ENCODE measurements at regions not wholly inside any gene's neighbourhood (a gene's known extent, or its start where the extent isn't known, plus 50 kb on each side); places are given as distances from the start of the nearest gene placed in this dataset.

DNA sequence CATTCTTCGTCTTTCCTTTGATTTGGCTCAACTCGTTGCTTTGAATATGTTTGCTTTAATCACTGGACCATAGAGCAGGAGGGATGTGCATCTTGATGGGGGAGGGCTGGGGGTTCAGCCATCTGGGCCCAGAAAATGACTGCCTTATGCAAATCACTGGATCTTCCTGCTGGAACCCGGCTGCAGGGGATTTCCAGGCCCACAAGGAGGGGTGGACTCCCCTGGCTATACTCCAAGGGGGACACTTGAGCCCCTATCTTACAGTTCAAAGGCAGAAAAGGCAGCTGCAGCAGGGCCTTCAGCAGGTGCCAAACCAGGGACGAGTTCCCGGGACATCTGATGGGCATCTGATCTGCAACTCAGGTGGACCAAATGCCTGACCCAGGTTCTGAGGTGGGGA, 122.5 kb downstream of the DICER1 start:
- no peak for DNase-seq

DNA sequence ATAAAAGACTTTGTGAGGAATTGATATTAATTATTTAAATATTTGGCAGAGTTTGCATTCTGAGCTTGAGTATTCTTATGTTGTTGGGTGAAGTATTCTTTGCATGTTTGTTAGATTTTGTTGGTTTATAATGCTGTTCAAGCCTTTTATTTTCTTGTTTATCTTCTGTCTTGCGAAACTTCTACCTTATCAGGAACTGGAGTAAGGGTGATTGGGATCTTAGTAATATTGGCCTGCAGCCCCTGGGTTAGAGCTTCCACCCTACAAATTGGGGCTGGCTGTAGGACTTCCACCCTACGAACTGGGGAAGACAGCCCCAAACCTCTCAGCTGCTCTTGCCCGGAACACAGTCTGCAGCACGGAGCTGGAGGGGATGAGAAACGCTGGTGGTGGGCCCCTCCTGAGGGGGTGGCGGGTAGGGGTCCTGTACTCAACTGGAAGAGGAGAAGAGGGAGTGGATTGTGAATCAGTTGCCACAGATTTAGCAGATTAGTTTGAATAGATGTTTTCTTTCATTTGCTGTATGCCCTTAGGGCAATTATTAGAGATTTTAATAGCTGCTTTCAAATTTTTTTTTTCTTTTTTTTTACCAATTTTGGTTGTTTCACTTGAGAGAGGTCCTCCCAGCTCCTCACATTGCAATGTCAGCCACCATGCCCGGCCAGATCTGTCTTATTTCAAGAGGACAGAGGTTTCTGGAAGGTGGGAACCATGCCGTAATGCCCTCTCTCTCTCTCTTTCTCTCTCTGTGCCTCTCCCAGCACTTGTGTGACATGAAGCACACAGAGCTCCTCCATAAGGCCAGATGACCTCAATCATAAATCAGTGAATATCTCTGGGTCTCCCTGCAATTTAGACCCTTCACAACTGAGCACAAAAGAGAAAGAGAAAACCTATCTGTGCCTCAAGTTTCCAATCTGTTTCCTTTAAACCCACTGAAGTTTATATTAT, 123.4 kb downstream of the DICER1 start:
- DNase-seq: no peak

DNA sequence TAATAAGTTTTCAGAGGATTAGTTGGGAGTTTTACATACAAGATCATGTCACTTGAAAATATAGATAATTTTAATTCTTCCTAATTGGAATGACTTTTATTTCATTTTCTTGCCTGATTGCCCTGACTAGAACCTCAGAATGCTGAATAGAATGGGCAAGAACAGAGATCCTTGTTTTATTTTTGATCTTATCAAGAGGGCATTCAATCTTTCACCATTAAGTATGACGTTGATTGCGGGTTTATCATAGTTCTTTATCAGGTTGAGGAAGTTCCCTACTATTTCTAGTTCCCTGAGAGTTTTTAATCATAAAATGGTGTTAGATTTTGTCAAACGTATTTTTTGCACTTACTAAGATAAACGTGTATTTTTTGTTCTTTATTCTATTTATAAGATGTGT, 124.3 kb downstream of the DICER1 start:
- no peak for DNase-seq

DNA sequence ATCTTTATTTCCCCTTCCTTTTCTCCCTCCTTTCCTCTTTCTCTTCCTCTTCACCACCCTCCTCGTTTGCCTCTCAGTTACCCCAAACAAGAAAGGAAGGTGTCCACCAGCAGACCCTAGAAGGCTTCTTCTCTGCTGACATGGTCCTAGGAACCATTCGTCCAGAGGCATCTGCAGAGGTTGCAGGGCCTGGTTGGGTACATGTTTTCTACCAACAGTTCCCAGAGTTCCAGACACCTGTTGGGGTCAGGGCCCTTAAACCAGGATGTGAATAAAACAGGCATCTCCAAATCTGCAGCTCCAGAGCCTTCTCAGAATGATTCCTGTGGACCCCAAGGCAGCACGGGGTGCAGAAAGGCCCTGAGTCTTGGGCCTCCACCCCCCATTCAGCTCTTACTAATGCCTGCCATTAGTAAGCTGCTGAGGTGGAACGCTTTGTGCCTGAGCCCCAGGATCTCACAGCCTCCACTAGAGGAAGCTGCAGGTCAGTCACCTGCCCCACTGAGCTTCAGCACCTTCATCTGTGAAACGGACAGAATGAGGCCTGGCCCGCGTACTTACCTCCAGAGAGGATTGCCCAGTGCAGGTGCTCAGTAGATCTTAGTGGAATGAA, 130.4 kb downstream of the DICER1 start:
- no peak for DNase-seq

DNA sequence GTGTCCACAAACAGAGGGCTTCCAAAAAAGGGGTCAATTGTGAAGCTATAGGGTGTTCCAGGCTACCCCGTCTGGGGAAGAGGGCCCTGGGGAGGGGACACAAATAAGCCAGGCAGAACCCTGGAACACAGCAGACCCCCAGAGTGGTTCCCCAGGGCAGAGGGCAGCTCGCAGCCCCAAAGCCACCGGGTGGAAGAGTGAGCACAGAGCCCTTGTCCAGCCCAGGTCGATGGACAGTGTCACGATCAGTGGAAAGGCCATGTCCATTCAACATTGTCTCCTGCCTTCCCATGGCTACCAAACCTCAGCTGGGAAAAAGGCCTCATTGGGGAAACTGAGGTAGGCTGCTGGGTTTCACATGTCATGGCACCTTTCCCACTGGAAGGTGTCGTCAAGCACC, 131.4 kb downstream of the DICER1 start:
- no peak for DNase-seq

DNA sequence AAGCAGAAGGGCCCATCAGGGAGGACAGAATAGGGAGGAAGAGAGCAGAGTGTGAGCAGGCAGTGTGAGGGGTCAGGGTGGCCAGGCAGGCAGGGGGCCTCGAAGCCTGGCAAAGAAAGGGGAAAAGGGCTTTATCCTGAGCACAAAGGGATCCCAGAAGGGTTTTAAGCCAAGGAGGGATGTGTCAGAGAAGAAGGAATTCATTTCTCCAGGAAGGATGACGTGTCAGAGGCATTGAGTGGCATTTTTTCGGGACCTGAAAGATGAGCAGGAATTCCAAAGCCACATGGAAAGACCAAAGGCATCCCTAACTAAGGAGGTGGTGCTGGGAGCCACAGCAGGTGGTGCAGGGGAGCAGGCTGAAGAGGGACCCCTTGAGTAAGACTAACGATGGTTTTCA, 132.1 kb downstream of the DICER1 start:
- DNase-seq: no peak

DNA sequence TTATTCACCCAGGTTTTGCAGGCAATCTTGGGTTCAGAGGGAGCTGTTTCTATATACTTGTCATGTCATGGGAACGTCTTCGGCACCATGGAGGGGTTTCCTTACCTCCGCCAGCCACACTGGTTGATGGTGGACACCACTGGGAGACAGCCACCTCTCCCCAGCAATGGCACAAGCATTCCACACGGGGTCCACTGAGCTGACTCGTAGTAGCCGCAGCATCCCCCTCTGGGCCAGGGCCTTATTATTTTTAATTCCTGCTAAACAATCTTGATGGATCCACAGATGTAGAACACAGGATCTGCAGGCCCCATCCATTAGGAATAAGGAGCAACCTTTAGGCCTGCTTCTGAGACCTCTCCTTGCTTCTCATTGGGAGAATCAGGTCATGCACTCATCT, 132.9 kb downstream of the DICER1 start:
- no peak for DNase-seq

DNA sequence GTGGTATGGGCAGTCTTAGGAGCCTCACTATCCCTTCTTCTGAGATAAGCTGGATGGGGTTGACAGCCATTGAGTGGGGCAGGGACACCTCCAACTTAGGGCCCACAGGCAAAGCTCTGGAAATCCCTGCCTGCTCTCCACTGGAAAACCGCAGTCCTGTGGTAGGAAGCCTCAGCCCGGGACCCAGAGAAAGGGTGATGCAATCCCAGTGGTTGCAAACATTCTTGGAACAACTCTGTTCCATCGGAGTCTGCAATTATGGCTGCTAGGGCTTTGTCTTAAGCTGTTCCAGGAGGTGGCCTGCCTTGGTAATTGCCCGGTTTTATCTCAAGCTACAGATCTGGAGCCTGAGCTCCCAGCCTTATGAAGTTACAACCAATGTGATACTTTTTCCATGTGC, 133.4 kb downstream of the DICER1 start:
- no peak for DNase-seq

DNA sequence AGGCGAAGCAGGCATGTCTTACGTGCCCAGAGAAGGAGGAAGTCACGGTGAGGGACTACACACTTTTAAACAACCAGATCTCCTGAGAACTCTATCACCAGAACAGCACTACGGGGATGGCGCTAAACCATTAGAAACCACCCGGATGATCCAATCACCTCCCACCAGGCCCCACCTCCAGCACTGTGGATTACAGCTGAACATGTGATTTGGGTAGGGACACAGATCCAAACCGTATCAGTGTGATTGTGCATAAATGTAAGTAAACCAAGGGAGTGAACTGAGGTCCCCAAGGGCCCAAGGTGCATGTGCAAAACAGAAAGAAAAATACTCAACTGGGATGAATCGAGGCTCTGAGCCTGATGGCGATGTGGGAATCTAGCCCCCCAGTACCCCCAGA, 134.2 kb downstream of the DICER1 start:
- no peak for DNase-seq

DNA sequence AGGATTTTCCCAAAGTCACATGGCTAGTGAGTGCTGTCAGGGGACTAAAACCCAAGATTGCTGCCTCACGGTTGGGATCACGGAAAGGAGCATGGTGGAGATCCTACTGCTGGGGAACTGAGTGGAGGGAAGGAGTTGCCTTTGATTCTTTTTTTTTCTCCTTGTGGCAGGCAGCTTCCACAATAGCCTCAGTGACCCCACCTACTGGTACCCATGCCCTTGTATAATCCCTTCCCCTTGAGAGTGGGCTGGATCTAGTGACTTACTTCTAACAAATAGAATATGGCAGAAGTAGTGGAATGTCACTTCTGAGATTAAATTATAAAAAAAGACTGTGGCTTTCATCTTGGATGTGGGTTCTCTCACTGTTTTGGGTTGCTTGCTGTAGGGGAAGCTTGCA, 135.7 kb downstream of the DICER1 start:
- peak; percentile 18 for DNase-seq

DNA sequence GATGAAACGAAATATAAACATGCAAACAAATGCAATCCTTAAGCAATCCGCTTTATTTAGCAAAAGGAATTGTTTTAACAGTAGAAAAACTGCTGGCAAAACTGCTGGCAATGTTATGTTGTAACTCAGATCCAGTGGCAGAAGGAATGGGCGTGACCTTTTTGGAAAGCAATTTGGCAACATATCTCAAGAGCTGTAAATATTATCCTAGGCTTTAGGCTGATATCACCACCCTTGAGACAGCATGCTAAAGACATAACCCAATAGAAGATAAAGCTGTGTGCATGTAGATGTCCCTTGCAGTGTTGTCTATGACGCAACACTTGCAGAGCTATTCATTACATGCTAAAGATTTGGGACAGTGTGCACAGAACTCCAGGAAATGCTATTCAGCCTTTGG, 138.5 kb downstream of the DICER1 start:
- DNase-seq: no peak

DNA sequence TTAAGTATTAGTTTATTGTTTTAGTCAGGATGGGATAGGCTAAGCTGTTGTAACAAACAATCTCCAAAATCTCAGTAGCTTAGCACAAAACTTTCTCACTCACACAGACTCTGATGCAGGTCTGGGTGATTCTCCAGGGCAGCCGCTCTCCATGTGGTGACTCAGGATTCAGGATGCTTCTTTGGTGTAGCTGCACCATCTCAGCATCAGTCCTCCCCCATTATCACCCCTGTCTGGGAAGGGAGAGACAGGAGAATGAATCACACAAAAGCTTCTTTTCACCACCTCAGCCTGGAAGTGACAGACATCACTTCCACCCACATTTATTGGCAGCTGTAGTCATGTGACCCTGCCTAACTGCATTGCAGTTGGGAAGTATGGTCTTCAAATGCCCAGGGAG, 142.3 kb downstream of the DICER1 start:
- no peak for DNase-seq

DNA sequence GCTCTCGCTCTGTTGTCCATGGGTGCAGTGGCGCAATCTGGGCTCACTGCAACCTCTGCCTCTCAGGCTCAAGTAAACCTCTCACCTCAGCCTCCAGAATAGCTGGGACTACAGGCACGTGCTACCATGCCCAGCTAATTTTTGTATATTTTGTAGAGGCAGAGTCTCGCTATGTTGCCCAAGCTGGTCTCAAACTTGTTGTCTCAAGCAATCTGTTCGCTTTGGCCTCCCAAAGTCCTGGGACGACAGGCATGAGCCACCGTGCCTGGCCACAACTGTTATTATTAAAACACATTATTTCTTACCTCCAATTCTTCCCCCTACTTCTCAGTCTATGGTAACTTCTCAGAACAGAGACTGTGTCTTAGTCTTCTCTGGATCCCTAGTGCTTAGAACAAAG, 143.3 kb downstream of the DICER1 start:
- DNase-seq: no peak

DNA sequence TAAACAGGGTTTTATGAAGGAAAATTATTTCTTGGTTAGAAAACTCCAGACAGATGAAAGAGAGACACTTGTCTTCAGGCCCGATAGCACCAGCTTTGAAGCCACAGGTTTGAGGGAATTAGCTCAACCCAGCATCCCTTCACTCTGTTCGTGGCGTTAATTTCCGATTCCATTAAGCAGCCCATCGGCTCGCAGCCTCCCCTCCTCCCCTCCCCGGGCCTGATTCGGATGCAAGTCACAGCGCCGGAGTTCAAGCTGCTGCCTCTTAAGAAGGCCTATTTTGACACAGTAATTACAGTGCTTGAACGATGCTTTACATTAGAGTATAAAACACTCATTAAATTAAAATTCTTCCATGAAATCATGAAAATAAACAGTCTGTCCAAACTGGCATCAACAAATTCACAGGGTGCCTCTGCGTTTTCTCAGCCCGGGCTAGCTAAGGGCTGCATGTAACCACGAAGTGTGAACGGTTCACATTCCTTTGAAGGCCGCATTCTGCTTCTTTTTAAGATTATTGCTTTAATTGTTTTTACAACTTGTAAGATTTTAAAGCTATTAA, 145.8 kb downstream of the DICER1 start:
- peak; percentile 54 for DNase-seq

DNA sequence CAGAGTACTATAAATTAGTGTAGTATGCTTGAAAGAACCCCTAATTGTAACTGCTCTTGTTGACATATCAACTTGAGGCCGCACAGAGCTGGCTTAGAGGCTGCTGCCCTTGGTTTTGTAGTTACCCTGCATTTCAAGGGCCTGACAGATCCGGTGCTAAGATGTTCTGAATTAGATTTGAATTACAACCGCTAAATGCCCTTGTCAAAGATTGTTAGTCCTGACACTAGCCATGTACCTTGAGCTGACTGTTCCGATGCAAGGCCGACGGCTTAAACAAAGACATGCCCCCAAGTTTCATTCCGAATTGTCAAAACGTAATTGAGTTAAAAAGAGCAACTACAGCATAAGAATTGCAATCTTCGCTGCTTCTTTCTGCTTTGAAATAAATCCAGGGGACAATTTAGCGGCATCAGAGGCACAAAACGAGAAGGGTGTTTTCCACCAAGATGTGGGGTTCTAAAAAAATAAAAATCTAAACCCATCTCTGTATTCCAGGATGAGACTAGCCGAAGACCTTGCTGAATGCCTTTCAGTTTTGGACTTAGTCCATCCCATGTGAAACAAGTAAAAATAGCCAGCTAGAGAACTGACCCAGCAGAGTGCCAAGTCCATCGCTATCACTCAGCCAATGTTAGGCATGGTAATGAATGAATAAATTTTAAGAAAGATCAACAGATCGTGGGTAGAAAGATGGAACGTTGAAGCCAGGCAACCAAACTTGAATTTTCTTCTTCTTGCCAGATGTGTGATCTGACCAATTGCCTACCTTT, 148.7 kb downstream of the DICER1 start:
- no peak for DNase-seq

DNA sequence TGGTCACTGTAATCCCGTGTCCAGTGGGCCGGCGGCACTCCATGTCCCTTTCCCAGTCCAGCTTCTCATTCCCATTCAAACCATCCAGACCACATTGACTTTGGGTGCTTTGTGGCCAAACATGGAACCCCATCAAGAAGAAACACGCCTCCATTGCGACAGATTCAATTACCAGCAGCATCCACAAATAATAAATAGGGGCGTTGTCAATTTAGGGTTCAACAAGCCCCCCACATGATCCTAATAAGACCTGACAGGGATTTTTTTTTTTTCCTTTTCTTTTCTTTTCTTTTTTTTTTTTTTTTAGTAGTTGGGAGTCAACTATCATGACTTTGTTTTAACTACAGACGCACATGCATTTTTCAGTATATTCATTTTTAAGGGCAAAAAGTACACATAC, 149.4 kb downstream of the DICER1 start:
- no peak for DNase-seq

DNA sequence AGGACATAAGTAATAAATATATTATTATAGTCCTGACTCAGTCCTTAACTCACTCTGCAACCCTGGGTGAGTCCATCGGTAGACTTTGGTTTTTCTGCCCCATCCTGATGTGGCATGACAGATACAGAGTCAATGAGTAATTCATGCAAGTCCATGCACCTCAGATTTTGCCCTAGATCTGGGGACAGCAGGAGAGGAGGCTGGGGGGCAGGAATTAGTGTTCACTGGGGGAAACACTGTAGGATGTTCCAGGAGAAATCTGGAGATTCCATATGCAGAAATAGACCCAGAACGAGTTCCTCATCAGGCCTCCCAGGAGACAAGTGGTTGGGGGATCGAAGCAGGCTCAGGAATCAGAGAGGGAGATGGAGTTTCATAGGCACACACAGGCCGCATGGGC, 150.8 kb downstream of the DICER1 start:
- no peak for DNase-seq

DNA sequence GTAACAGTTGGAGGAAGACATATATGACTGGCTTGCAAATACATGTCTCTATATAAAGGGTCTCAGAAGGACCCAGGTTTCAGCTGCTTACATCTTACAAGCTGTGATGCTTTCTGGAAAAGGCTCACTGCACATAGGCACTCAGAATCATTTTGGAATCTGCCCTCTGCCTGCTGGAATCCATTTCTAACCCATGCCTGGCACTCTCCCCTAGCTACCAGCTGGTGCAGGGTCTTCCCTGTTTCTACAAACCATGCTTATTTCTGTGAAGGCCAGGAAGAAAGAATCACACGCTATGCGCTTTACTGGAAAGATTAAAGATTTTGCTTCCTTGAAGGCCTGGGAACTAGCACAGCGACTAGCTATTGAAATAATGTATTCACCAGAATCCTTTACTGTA, 151.3 kb downstream of the DICER1 start:
- DNase-seq: no peak

DNA sequence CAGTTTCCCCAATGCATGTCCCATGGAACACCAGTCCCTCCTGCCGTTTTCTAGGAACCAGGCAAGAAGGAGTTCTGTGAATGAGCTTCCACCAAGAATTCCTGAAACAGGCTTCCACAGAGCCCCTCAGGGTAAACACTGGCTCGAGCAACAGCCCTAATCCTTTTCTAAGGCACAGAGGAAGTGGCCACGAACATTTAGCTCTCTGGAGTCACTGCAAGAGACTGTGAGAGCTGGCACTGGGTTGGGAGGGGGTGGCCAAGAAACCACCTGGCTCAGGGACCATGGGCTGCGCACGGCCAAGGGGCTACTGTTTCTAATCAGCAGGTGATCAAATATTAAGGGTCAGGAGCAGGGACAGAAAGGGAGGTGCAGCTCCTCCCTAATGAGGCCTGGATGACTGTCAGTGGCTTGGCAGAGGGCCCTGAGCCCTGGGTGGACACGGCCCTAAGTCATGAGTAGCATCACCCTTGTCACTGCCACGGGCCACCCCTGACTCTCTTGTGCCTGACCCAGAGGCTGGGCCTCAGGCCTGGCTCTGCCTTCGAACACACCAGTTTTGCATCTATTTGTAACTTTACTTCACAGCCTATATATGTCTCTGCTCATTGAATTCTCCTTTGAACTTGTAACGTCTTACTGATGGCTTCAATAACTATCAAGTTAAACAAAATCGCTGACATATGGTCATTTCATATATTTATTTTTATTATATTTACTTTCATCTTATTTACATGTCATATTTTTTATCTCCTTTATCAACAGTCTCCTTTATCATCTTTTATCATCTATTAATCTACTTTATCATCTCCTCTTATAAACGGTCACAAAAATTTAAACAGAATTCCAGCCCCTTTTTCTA, 154.0 kb downstream of the DICER1 start:
- no peak for DNase-seq

DNA sequence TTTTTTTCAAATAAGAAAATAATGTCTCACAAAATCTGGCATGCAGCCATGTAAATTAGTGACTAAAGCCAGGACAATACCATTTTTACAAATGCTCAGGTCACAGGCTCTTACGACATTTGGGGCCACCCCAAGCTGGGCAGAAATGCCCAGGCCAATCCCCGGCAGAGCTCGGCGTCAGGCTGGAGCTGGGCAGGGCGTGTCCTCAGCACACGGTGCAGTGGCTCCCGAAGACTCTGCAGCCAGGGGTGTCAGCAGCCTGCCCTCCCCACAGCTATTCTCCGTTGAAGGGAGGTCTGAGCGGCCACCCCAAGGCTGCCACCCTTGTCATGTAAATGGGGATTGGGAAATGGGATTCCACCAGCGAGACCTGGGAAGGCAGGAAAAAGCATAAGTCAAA, 158.6 kb downstream of the DICER1 start:
- no peak for DNase-seq

DNA sequence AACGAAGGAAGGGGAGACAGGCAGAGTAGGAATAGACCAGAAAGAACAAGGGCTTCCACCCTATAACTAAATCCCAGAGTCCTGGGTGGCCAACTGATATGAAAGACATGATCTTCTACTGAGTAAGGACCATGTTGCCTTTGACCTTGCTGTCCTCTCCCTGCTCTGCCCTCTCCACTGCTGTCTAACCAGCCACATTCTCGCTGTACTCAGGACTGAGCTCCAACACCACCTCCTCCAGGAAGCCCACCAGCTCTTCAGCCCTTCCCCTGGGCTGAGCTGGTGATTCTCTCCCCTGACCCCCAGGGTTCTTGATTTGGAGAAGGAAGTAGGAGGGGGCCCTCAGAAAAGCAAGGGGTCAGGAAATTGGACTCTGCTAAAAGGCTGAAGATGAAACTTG, 159.2 kb downstream of the DICER1 start:
- DNase-seq: no peak

DNA sequence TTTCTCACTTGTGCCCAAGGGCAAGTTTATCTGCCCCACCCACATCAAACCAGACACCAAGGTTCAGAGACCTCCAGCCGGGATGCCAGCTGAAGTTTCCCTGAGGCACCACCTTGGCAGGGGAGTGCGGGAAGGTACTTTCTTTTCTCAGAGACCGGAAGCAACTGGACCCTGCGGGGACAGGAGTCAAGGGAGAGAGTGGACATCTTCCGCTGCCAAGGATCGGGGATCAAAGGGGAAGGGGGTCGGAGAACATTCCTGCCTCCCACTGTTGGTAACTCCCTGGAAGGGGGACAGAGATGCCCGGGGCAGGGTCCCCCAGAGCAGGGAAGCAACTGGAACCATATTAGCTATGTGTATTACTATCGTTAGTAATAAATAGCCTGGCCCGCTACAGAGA, 161.8 kb downstream of the DICER1 start:
- DNase-seq: no peak

DNA sequence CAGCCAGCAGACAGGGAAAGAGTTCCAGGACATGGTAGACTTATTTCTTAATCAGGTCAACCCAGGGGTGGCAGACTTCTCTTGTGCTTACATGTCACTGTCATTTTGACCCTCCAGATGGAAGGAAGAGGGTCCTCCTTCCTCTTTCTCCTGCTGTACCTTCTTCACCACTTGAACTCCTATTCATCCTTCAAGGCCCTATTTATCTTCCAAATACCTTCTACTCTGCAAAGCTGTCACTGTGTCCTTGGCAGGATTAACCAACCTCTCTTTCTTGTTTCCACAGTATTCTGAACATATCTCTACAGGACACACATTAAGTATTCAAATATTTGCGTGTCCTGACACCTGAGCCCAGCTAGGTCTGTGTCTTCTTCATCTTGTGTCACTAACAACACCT, 163.1 kb downstream of the DICER1 start:
- DNase-seq: no peak

All from NCI-H82 (cell line).